Gastroesophageal sphincter (tissue), 3 donors: ENCODE measurements at regions not wholly inside any gene's neighbourhood (a gene's known extent, or its start where the extent isn't known, plus 50 kb on each side); places are given as distances from the start of the nearest gene placed in this dataset.

Source experiments
- CTCF ChIP-seq, 4 experiments: fragments of 200-600 bp in 2 of 4; fragments of 450-650 bp in 2 of 4; sonication (generic) in 1 of 4; IDR thresholded peaks; one replicate each; pipeline ENCODE4 v1.5.1; 2017 to 2019; ENCODE audit warnings: antibody characterized with exemption in 4 of 4, mild to moderate bottlenecking in 2 of 4, moderate library complexity in 2 of 4
- POLR2A ChIP-seq, 2 donors: fragments of 450-650 bp; IDR thresholded peaks; one replicate each; pipeline ENCODE4 v1.6.1; 2017; ENCODE audit warnings: antibody characterized with exemption in 2 of 2, mild to moderate bottlenecking in 2 of 2, moderate library complexity in 1 of 2
- POLR2AphosphoS5 ChIP-seq: sonication (generic); formaldehyde crosslinking; IDR thresholded peaks from one replicate; pipeline ENCODE4 v1.6.1; 2017; ENCODE audit warnings: antibody characterized with exemption

GRCh38 chr14:75363570-75364227, 64.1 kb upstream of the JDP2 start:
- TF ChIP-seq CTCF (IDR thresholded peaks at IDR 0.05) = no peak
- TF ChIP-seq POLR2AphosphoS5 = no peak
- TF ChIP-seq POLR2A (IDR thresholded peaks at IDR 0.05) = no peak
